OCI-LY7 (cell line): ENCODE measurements at regions not wholly inside any gene's neighbourhood (a gene's known extent, or its start where the extent isn't known, plus 50 kb on each side); places are given as distances from the start of the nearest gene placed in this dataset.

Experiments used
- CTCF ChIP-seq: fragments of 200-600 bp; sonication (generic); conservative IDR thresholded peaks from 2 replicates; pipeline ENCODE4 v1.5.1; 2014; ENCODE audit warnings: mild to moderate bottlenecking, antibody characterized with exemption, low read length, moderate library complexity, mixed read lengths
- EZH2phosphoT487 ChIP-seq: fragments of 200-600 bp; sonication (generic); IDR thresholded peaks from 2 replicates; pipeline ENCODE4 v1.6.1; 2018; ENCODE audit warnings: low read depth, borderline replicate concordance, mild to moderate bottlenecking, mixed run types, antibody characterized with exemption, low read length, moderate library complexity, mixed read lengths

- no peak for TF ChIP-seq CTCF
- no peak for TF ChIP-seq EZH2phosphoT487
Observed at GRCh38 chr4:4663028-4663427, 121.2 kb upstream of the STX18 start.
